ENCODE measurements at regions not wholly inside any gene's neighbourhood (a gene's known extent, or its start where the extent isn't known, plus 50 kb on each side); places are given as distances from the start of the nearest gene placed in this dataset.
"Not testable (repeated sequence)": the region's sequence is repeated elsewhere in the genome, so short reads cannot be mapped to it uniquely, and the experiment has no call there.

GRCh38 chr6:103504501-103505154 is 1355.1 kb downstream of the HACE1 start:
- DNase-seq, result no peak

DNA sequence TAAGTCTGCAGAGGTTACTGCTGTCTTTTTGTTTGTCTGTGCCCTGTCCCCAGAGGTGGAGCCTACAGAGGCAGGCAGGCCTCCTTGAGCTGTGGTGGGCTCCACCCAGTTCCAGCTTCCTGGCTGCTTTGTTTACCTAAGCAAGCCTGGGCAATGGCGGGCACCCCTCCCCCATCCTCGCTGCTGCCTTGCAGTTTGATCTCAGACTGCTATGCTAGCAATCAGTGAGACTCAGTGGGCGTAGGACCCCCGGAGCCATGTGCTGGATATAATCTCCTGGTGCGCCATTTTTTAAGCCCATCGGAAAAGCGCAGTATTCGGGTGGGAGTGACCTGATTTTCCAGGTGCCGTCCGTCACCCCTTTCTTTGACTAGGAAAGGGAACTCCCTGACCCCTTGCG is 1363.1 kb downstream of the HACE1 start:
- not testable (repeated sequence) for DNase-seq

DNA sequence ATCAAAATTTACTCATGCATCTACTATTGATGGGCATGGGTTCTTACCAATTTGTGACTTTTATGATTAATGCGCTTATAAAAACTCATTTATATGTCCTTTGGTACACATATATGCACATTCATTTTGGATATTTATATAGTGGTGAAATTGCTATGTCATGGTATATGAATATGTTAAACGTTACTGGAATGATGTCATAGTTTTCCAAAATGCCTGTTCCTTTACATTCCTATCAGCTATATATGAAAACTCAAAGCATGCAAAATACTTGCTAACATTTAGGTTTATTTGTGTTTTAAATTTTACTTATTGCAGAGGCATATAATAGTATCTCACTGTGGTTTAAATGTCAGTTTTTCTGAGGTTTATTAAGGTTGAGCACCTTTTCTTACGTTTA is 1403.1 kb downstream of the HACE1 start:
- no peak for DNase-seq

DNA sequence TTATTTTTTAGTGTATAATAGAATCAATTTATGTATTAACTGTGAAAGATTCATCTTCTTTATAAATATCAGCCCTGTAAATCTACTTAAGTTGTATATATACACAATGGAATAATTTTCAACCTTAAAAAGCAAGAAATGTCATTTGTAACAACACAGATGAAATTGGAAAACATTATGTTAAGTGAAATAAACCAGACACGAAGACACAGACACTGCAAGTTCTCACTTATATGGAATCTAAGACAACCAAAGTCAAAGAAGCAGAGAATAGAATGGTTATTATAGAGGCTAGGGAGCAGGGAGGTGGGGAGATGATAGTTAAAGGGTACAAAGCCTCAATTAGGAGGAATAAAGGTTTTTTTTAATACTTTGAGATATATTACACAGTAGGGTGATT is 1404.4 kb downstream of the HACE1 start:
- DNase-seq, result no peak

- no peak for DNase-seq
Measured at GRCh38 chr6:103409475-103409874, 1450.2 kb downstream of the HACE1 start.

DNA sequence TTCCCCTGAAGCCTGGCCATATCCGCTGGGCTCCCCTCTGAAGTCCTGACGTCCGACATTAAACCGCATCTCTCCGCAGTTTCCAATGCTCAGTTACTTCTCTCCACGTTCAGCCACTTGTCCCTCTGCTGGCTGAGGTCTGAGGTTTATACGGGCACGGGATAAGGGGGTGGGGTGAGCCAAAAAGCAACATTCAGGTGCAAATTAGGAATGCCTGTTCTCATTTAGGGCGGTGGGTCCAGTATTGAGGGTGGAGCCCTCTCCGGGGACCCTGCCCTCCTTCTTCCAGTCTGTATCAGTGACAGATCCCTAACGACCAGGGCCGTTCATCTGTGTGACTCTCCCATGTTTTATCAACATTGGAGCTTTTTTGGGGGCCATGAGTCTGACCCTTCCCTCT is 1454.4 kb downstream of the HACE1 start:
- DNase-seq, result no peak

GRCh38 chr6:103404799-103405198 is 1454.9 kb downstream of the HACE1 start:
- no peak for DNase-seq

DNA sequence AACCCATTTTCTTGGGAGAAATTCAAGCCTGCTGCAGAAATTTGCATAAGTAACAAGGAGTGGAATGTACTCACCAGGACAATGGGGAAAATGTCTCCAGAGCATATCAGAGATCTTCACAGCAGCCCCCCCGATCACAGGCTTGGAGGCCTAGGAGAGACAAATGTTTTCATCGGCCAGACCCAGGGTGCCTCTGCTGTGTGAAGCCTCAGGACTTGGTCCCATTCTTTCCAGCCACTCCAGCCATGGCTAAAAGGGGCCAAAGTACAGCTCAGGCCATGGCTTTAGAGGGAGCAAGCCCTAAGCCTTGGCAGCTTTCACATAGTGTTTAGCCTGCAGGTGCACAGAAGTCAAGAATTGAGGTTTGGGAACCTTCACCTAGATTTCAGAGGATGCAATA is 1463.0 kb downstream of the HACE1 start:
- DNase-seq, result no peak

DNA sequence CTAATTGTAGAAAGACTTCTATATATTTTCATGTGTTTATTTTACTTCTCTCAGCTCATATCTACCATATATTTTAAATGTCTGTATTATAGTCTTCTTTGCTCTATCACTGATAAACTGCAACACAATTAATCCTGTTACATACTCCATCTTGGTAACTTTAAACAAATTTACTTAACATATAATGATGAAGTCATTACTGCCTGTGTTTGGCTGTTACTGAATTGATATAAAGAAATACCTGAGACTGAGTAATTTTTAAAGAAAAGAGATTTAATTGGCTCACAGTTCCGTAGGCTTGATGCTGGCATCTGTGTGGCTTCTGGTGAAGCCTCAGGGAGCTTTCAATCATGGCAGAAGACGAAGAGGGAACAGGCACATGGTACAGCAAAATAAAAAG is 1480.4 kb downstream of the HACE1 start:
- DNase-seq, result no peak

- DNase-seq, result no peak
Measured at GRCh38 chr6:103367212-103367611, 1492.5 kb downstream of the HACE1 start.

DNA sequence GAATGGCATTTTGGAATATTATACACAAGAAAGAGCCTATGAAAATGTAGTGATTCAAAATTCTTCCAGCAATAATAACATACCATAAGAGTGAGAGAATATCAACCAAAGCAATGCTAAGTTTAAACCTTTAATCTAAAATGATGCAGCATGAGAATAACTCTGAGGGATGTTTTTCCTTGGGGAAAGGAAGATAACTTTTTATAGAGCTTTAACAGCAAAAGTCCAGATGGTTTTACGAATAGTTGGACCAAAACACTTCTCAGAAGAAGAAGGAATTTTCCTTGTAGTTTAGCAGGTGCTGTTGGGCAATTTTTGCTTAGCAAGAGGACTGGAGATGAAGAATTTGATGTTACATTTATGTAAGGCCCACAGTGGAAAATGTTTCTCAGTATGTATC is 1503.2 kb downstream of the HACE1 start:
- no peak for DNase-seq

DNA sequence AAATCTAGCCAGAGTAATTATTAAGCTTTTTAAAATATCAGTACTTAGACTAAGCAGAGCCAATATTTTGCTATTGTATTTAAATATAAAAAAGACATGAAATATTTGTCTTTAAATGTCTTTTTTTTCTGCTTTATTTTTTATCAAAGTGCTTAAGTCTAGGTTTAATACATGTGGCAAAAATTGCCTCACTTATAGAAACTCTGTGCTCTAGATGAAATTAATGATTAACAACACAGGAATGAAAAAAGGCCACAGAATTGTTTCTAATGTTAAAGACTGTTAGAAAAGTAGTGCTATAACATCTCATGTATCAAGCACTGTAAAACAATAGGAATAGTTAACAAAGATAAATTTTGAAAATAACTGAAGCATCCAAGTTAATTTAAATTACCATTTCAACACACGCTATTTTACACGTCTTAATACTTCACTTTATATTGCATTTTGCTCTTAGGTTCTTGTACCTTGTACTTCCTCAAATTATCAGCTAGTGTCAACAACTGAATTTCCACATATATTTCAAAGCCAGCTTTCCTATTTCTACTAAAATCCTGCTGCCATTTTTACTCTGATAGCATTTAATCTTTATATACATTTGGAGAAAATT is 1515.1 kb downstream of the HACE1 start:
- no peak for DNase-seq

DNA sequence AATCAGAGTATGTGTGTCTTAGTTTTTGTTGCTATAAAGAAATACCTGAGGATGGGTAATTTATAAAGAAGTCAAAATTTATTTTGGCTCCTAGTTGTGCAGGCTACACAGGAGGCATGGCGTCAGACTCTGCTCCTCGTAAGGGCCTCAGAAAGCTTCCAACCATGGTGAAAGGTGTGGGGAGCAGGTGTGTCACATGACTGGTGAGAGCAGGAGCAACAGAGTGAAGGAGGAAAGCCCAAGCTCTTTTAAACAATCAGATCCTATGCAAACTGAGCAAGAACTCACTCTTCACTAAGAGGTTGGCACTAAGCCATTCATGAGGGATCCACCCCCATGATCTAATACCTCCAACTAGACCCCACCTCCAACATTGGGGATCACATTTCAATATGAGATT is 1524.3 kb downstream of the HACE1 start:
- no peak for DNase-seq

GRCh38 chr6:103326760-103327757 is 1532.7 kb downstream of the HACE1 start:
- DNase-seq, result no peak

DNA sequence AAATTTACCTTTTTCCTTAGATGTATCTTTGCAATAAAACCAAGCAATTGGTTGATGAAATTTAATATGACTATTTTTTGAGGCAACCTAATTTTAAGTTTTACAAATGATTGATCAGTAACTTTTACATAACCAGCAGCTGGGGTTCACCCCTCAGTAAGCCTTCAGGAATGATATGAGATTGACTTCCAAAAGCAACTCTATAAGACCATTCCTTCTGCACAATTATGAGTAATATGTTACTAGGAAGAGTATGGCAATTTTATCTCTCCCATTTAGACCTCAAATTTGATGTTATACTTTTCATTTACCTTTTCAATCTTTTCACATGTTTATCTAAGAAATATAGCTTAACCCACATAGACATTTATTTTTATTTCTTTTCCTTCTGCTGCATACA is 1546.3 kb downstream of the HACE1 start:
- no peak for DNase-seq

GRCh38 chr6:103294376-103294775 is 1565.3 kb downstream of the HACE1 start:
- DNase-seq, result not testable (repeated sequence)

GRCh38 chr6:103284835-103285234 is 1574.9 kb downstream of the HACE1 start:
- no peak for DNase-seq

DNA sequence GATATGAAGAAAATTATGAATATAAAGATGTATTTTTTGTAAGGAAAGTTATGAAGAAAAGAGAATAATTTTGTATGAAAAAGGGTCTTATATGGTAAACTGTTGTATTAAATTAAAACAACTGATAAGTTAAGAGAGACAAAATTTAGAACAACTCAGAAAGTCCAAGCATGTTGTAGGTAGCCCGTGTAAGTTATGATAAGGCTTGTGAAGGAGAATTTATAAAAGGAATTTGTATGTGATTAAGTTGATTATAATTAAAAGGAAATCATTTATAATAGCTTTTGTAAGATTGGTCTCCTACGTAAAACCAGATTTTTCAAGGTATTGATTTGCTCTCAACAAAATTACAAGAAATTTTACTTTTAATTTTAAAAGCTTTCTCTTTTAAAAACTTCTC is 1579.3 kb downstream of the HACE1 start:
- no peak for DNase-seq

DNA sequence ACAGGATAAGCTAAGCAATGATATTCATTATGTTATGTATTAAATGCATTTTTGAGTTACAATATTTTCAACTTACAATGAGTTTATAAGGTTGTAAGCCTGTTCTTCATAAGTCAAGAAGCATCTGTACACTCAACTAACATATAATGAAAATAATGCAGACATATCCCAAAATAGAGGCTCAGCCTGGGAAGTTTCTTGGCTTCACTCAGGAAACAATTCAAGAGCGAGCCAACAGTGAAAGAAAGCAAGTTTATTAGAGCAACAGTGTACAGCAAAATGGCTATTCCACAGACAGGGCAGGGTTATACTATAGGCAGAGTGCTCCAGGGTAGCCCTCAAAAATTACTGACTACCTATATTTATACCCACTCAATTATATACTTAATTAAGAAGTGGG is 1581.8 kb downstream of the HACE1 start:
- DNase-seq, result no peak

DNA sequence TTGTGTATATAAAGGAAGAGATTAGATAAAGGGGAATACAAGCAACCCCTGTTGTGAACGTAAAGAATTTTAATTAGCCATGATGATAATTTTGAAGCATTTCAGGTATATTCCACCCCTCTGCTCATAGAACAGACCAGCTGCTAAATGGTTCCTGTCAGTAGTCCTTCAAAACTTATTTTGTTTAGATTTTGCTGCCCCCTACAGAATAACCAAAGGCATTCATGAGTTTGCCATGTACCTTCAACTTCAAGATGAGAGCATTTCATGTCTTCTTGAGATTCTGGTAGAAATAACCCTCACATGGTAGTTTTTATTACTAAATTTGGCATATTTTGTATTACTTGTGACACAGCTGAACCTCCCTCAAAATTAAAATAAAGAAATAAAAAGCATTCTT is 1586.7 kb downstream of the HACE1 start:
- DNase-seq, result no peak

DNA sequence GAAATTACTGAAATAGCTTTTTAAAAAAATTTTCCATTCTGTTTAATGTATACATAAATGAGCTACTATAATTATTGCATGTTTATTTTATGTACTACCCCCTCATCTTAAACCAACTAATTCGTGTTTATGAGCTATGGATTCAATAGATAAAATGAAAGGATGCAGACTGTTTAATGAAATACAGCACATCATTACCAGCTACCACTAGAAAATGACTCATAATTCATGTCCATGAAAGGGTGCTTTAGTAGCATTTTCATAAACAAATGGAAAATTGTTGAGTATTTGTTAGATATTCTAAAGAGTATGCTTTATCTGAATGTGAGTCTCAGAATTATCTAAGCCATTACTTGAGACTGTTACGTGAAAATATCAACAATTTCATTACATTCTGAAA is 1590.1 kb downstream of the HACE1 start:
- no peak for DNase-seq

- DNase-seq, result no peak
Measured at GRCh38 chr6:103268335-103268734, 1591.4 kb downstream of the HACE1 start.

- DNase-seq, result no peak
Measured at GRCh38 chr6:103264020-103264419, 1595.7 kb downstream of the HACE1 start.

DNA sequence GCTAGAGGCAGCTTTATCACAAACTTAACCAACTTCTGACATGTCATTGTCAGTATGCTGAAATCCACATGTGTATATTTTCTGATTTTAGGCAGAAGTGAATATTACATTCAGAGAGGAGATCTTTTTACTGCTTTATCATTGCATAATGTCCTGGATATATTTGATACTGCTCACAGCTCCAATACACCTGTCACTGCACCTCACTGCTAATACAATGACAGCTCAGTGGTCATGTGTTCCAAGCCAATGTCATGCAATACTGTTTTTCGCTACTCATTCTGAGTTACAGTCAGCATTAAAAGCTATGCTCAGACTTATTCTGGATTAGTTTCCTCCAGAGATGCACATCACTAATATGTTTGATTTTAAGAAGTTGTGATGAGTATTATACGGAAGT is 1604.6 kb downstream of the HACE1 start:
- DNase-seq, result no peak
